PC-9 (cell line): ENCODE measurements at regions not wholly inside any gene's neighbourhood (a gene's known extent, or its start where the extent isn't known, plus 50 kb on each side); places are given as distances from the start of the nearest gene placed in this dataset.

ENCODE experiments used
- BruUV-seq: library from RNA; stranded (reverse); fragments of 400-500 nt; replicated peaks from 2 replicates; lab custom pipeline; 2021; lab: Mats Ljungman, UMichigan
- CTCF ChIA-PET: fragments of 300-600 bp; sonication (Branson Sonifier 250); formaldehyde crosslinking; loops from one replicate; lab custom pipeline; 2022; ENCODE audit warnings: antibody characterized with exemption; lab: Charles Lee
- POLR2A ChIA-PET: fragments of 300-600 bp; sonication (Branson Sonifier 250); formaldehyde crosslinking; loops from one replicate; lab custom pipeline; 2022; ENCODE audit warnings: antibody characterized with exemption; ENCODE audit not compliant: unreplicated experiment; lab: Charles Lee
- DNase-seq, 2 experiments: peaks; one replicate each; pipeline versions ENCODE4 v3.0.0 to v3.0.0-alpha.2; 2015 to 2022; ENCODE audit warnings: mixed read lengths in 1 of 2
- H2AFZ ChIP-seq: fragments of 200-600 bp; sonication (generic); 2 replicates; pipeline ENCODE4 v1.8.1; 2017; ENCODE audit warnings: antibody characterized with exemption
- H3F3A ChIP-seq: fragments of 200-600 bp; sonication (generic); 2 replicates; pipeline ENCODE4 v1.8.1; 2017; ENCODE audit warnings: antibody characterized with exemption, mild to moderate bottlenecking, low read depth; ENCODE audit not compliant: insufficient read depth
- H3K27ac ChIP-seq: fragments of 200-600 bp; sonication (generic); 2 replicates; pipeline ENCODE4 v1.6.1; 2016; ENCODE audit warnings: mixed run types
- H3K27me3 ChIP-seq: fragments of 200-600 bp; sonication (generic); 2 replicates; pipeline ENCODE4 v1.6.1; 2016; ENCODE audit warnings: low read depth, mixed run types; ENCODE audit not compliant: insufficient read depth
- H3K36me3 ChIP-seq: fragments of 200-600 bp; sonication (generic); 2 replicates; pipeline ENCODE4 v1.6.1; 2016; ENCODE audit warnings: low read depth, mixed run types
- H3K4me1 ChIP-seq: fragments of 200-600 bp; sonication (generic); replicated peaks from 2 replicates; pipeline ENCODE4 v1.6.1; 2016; ENCODE audit warnings: mixed run types; ENCODE audit not compliant: insufficient read depth
- H3K4me2 ChIP-seq: fragments of 200-600 bp; sonication (generic); 2 replicates; pipeline ENCODE4 v1.6.1; 2017; ENCODE audit warnings: mixed run types
- H3K4me3 ChIP-seq: fragments of 200-600 bp; sonication (generic); 2 replicates; pipeline ENCODE4 v1.6.1; 2016; ENCODE audit warnings: mixed run types
- H3K79me2 ChIP-seq: fragments of 200-600 bp; sonication (generic); 2 replicates; pipeline ENCODE4 v1.6.1; 2017; ENCODE audit warnings: low read depth, mixed run types
- H3K9me2 ChIP-seq: fragments of 200-600 bp; sonication (generic); 2 replicates; pipeline ENCODE4 v1.8.1; 2017; ENCODE audit warnings: mild to moderate bottlenecking; ENCODE audit not compliant: insufficient read depth
- H3K9me3 ChIP-seq: fragments of 200-600 bp; sonication (generic); 2 replicates; pipeline ENCODE4 v1.8.1; 2016; ENCODE audit warnings: low read depth; ENCODE audit not compliant: insufficient read depth
- H4K20me1 ChIP-seq: fragments of 200-600 bp; sonication (generic); 2 replicates; pipeline ENCODE4 v1.8.1; 2017; ENCODE audit not compliant: insufficient read depth
- CTCF ChIP-seq: fragments of 200-600 bp; sonication (generic); conservative IDR thresholded peaks from 2 replicates; pipeline ENCODE4 v1.6.1; 2017; ENCODE audit warnings: mixed run types, antibody characterized with exemption, mild to moderate bottlenecking, moderate library complexity
- EZH2 ChIP-seq: fragments of 200-600 bp; sonication (generic); IDR thresholded peaks from 2 replicates; pipeline ENCODE4 v1.8.0; 2017; ENCODE audit warnings: antibody characterized with exemption, low read depth
- intact Hi-C: fragments of 100-400 bp; cut with micrococcal nuclease; formaldehyde crosslinking; loops from one replicate; pipeline ENCODE4 v1.10.0; 2022; ENCODE audit not compliant: unreplicated experiment

- H3K4me3 ChIP-seq, result no peak overlapping the region
- peaks cover 24% of the 10 kb centered on the region for H3K27me3 ChIP-seq
- no peaks in the 10 kb centered on the region for H3K4me1 ChIP-seq
- H2AFZ ChIP-seq, result no peak overlapping the region
- no peaks in the 10 kb centered on the region for H4K20me1 ChIP-seq
- no peaks in the 10 kb centered on the region for H3K79me2 ChIP-seq
- H3F3A ChIP-seq, result no peaks in the 10 kb centered on the region
- CTCF ChIA-PET, result no interaction called here
- POLR2A ChIA-PET, result no interaction called here
- no peaks in the 10 kb centered on the region for H3K36me3 ChIP-seq
- no peak for DNase-seq
- H3K4me2 ChIP-seq, result no peak overlapping the region
- TF ChIP-seq CTCF, result no peak
- no peak for TF ChIP-seq EZH2
- no peaks in the 10 kb centered on the region for H3K9me3 ChIP-seq
- H3K9me2 ChIP-seq, result 0 out of 2 replicates have a peak, but pooled peaks cover 3% of the 10 kb centered on the region
- H3K27ac ChIP-seq, result no peak overlapping the region
- BruUV-seq, result no TSS peak
- intact Hi-C loops, result no loop called here
Measured at GRCh38 chr16:9658164-9658563, 524.1 kb downstream of the GRIN2A start.

- no peak overlapping the region for H2AFZ ChIP-seq
- ChIA-PET CTCF (no interaction called here), POLR2A (no interaction called here)
- no peaks in the 10 kb centered on the region for H3F3A ChIP-seq
- no peaks in the 10 kb centered on the region for H3K9me3 ChIP-seq
- no peaks in the 10 kb centered on the region for H3K79me2 ChIP-seq
- H3K27me3 ChIP-seq, result peaks cover 24% of the 10 kb centered on the region
- H3K9me2 ChIP-seq, result 0 out of 2 replicates have a peak, but pooled peaks cover 3% of the 10 kb centered on the region
- no TSS peak for BruUV-seq
- no peak overlapping the region for H3K27ac ChIP-seq
- DNase-seq, result no peak
- no peaks in the 10 kb centered on the region for H4K20me1 ChIP-seq
- no peak overlapping the region for H3K4me3 ChIP-seq
- H3K4me1 ChIP-seq, result no peaks in the 10 kb centered on the region
- H3K4me2 ChIP-seq, result no peak overlapping the region
- H3K36me3 ChIP-seq, result no peaks in the 10 kb centered on the region
- TF ChIP-seq CTCF, result no peak
- no peak for TF ChIP-seq EZH2
- intact Hi-C loops, result no loop called here
Measured at GRCh38 chr16:9658586-9658985, 523.6 kb downstream of the GRIN2A start.

- ChIA-PET CTCF (no interaction called here), POLR2A (no interaction called here)
- BruUV-seq, result no TSS peak
- Histone ChIP-seq H3K4me3 (no peak overlapping the region), H4K20me1 (no peaks in the 10 kb centered on the region), H3K27ac (no peak overlapping the region), H3K4me1 (no peaks in the 10 kb centered on the region), H3K9me2 (0 out of 2 replicates have a peak, but pooled peaks cover 3% of the 10 kb centered on the region), H3F3A (no peaks in the 10 kb centered on the region), H2AFZ (no peak overlapping the region), H3K9me3 (no peaks in the 10 kb centered on the region), H3K27me3 (peaks cover 24% of the 10 kb centered on the region; the same call in 1 of the 2 replicates), H3K4me2 (no peak overlapping the region), H3K79me2 (no peaks in the 10 kb centered on the region), H3K36me3 (no peaks in the 10 kb centered on the region)
- no peak for DNase-seq
- TF ChIP-seq CTCF, result no peak
- TF ChIP-seq EZH2, result no peak
- intact Hi-C loops, result no loop called here
Measured at GRCh38 chr16:9660898-9661297, 521.3 kb downstream of the GRIN2A start.
